HG03159 (cell line): ENCODE measurements at regions not wholly inside any gene's neighbourhood (a gene's known extent, or its start where the extent isn't known, plus 50 kb on each side); places are given as distances from the start of the nearest gene placed in this dataset.
"Not testable (repeated sequence)": the region's sequence is repeated elsewhere in the genome, so short reads cannot be mapped to it uniquely, and the experiment has no call there.

Experiments
- ATAC-seq: cut with Tn5 transposase; IDR thresholded peaks from one replicate; pipeline ENCODE4 v1.9.1; 2021; ENCODE audit warnings: mild to moderate bottlenecking, moderate library complexity; ENCODE audit not compliant: unreplicated experiment

DNA sequence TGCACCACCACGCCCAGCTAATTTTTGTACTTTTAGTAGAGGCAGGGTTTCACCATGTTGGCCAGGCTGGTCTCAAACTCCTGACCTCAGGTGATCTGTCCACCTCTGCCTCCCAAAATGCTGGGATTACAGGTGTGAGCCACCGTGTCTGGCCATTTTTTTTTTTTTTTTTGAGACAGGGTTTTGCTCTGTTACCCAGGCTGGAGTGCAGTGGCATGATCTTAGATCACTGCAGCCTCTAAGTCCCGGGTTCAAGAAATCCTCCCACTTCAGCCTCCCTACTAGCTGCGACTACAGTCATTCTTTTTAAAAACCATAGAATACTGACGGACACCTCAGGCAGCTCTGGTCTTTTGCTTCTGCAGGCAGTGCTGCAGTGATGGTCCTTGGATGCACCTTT, 54.9 kb upstream of the PTPN1 start:
- not testable (repeated sequence) for ATAC-seq

DNA sequence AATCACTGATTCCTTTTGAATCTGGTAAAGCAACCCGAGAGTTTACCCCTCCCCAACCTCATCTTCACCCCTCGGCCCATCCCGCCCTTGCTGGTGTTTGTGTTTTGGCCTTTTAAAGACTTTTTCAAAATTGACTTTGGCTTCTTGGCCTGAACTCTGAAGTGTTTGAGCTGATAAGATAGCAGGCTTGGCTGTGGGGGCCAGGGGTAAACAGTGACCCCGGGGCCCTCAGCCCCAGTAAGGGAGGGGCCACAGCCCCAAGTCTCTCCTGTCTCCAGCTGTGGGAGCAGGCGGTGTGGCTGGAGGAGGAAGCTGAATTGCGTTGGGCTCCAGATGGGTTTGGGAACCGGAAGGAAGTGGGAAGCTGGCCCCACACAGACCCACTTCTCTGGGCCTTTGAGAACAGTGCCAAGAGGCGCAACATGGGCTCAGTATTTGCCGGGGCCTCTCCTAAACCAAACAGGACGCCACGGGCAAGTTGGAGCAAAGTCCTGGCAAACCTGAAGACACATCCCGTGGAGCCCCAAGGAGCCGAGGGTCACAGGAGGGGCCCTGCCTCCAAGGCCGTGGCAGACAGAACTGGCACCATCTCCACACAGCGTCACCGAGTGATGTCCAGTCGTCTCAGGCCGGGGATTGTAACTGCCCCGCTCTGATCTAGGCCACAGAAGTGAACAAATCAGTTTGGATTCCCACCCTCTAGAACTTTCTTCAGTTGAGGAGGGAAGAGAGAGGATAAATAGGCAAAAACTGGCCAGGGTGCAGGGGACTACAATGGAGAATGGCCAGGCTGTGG, 54.3 kb upstream of the PTPN1 start:
- no peak for ATAC-seq

DNA sequence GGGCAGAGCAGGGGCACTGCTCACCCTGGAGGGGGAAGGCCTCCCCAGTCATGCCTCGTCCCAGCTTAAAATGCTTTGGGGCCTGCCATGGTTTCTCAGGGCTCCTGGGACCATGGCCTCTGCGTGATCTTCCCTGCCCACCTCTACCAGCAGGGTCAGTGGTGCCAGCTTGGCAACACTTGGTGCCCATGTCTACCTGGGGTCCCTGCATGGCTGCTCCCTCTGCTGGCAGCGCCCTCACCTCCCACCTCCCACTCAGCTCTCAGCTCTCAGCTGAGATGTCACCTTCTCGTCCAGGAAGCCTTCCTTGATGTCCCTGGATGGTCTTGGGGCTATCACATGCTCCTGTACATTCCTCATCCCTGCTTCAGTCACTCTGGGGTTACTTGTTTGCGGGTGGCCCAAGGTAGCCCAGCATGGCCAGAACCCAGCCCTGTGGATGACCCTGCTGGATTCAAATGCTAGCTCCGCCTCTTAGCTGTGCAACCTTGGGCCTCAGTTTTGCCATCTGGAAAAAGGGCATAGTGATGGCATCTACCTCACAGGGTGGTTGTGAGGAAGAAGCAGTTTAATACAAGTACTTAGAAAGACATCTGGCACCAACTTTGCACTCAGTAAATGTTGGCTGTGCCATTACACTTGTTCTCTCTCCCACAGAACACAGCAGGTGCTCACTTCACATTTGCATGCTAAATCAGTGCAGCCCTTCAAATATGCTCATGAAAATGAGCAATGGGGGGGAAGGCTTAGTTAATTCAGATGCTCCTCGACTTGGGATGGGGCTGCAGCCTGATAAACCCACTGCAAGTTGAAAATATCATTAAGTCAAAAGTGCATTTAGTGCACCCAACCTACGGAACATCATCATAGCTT, 53.5 kb upstream of the PTPN1 start:
- no peak for ATAC-seq

DNA sequence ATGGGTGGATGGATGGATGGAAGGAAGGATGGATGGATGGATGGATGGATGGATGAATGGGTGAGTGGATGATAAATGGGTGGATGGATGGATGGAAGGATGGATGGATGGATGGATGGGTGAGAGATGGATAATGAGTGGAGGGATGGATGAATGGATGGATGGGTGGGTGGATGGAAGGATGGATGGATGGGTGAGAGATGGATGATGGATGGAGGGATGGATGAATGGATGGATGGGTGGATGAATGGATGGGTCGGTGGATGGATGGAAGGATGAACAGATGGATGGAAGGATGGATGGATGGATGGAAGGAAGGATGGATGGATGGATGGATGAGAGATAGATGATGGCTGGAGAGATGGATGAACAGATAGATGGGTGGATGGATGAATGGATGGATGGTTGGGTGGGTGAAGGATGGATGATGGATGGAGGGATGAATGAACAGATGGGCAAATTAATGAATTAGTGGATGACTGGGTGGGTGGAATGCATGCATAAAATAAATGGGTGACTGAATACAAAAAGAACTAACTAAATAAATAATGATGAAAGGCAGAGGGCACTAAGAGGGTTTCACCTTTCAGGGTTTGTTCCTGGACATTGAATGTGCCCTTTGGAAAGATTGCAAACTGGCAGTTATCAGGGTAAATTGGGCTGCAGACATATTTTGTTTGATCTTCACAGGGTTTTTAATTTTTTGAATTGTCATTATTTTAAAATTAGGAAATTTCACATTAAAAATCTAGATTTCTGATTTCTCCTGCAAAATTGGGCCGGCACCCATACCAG, 50.9 kb upstream of the PTPN1 start:
- no peak for ATAC-seq

DNA sequence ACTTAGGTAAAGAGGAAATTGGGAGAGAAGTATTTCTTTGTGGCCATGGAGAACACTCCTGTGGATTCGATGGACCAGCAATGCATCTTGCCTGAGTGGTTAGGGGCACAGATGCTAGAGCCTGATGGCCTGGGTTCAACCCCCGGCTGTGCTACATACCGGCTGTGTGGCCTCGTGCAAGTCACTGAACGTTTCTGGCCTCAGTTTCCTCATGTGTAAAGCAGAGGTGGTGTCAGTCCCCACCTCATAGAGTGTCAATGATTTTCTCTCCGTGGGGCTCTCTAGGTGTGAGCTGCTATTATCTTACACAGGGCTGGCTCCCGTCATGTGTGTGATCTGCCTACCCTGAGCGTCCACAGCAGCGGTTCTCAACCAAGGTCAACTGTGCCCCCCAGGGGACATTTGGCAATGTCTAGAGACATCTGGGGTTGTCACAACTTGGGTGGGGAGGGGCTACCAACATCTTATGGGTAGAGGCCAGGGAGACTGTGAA, 50.0 kb upstream of the PTPN1 start:
- no peak for ATAC-seq
